ENCODE measurements at regions not wholly inside any gene's neighbourhood (a gene's known extent, or its start where the extent isn't known, plus 50 kb on each side); places are given as distances from the start of the nearest gene placed in this dataset.
"Not testable (repeated sequence)": the region's sequence is repeated elsewhere in the genome, so short reads cannot be mapped to it uniquely, and the experiment has no call there.

GRCh38 chr5:82952326-82952725, 124.9 kb downstream of the TMEM167A start:
- no peak for DNase-seq (ENCODE audit: low read depth)

DNA sequence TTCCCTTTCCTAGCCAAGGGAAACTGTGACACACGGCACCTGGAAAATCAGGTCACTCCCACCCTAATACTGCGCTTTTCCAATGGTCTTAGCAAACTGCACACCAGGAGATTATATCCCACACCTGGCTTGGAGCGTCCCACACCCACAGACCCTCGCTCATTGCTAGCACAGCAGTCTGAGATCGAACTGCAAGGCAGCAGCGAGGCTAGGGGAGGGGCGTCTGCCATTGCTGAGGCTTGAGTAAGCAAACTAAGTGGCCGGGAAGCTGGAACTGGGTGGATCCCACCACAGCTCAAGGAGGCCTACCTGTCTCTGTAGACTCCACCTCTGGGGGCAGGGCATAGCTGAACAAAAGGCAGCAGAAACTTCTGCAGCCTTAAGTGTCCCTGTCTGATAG, 132.9 kb downstream of the TMEM167A start:
- DNase-seq (ENCODE audit: low read depth): not testable (repeated sequence)

GRCh38 chr5:82942083-82942881, 134.9 kb downstream of the TMEM167A start:
- no peak for DNase-seq (ENCODE audit: low read depth)

DNA sequence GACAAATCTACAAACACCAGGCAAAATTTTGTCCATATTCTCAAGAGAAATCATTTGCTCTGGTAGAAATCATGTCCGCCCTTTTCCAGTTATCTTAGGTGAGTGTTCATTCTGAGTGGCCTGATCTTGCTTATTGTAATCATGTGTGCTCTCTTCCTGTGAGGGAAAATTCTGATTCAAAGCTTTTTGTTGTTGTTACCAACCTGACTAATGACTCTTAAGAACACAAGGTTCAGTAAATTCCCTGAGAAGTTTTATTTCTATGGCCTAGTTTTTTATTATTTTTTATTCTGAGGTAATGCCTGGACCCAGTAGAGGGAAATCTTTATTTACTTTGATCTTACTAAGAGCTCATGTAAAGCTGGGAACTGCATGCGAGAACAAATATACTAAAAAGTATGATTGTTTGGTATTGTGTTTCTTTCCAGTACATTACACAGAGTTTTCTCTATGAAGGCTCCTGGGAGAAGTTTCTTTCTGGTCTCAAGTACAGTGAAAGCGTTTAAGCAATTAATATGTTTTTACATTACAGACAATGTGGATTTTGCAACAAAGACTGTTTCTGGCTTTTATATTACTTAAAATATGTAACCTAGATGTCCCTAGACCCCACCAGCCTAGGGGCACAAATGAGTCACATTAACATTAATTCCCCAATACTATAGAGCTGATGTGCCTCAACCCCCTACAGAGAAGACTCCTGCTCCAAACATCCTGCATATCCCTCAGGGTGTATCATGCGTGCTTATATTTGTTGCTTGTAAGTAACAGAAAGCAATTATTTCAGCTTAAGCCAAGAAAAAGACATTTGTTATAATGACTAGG, 138.1 kb downstream of the TMEM167A start:
- DNase-seq (ENCODE audit: low read depth): no peak

DNA sequence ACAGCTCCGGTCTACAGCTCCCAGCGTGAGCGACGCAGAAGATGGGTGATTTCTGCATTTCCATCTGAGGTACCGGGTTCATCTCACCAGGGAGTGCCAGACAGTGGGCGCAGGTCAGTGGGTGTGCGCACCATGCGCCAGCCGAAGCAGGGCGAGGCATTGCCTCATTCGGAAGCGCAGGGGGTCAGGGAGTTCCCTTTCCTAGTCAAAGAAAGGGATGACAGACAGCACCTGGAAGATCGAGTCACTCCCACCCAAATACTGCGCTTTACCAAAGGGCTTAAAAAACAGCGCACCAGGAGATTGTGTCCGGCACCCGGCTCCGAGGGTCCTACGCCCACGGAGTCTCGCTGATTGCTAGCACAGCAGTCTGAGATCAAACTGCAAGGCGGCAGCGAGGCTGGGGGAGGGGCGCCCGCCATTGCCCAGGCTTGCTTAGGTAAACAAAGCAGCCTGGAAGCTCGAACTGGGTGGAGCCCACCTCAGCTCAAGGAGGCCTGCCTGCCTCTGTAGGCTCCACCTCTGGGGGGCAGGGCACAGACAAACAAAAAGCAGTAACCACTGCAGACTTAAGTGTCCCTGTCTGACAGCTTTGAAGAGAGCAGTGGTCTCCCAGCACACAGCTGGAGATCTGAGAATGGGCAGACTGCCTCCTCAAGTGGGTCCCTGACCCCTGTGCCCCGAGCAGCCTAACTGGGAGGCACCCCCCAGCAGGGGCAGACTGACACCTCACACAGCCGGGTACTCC, 144.5 kb downstream of the TMEM167A start:
- not testable (repeated sequence) for DNase-seq (ENCODE audit: low read depth)

DNA sequence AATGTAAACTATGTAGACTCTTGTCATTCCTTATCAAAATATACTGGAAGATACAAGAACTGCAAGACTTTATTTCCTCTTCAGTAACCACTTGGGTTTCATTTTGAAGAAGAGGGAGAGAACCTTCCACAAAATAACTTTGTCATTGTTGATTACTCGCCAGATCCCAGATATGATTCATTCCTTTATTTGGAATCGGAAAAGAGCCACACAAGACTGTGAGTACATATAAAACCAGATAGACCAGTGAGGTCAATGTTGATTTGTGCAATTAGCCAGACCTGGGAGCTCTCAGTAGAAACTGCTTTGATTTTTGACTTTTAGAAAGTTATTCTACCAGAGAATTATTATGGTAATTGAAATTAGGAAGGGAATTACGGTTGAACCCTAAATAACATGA, 146.1 kb downstream of the TMEM167A start:
- no peak for DNase-seq (ENCODE audit: low read depth)

DNA sequence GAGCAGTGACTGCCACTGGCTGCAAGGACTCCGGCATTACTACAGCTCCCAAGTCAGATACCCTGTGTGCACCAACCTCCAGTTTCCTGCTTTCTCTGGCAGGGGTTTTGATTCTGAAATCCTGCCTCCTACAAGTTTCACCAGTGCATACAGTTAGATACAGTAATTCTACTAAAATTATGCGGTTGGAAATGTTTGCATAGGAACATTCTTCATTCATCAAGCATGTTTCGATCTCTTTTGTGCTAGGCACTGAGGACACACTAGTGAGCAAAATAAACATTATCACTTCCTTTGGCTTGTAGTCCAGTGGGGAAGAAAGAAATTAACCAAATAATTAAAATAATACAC, 152.2 kb downstream of the TMEM167A start:
- DNase-seq (ENCODE audit: low read depth): no peak

DNA sequence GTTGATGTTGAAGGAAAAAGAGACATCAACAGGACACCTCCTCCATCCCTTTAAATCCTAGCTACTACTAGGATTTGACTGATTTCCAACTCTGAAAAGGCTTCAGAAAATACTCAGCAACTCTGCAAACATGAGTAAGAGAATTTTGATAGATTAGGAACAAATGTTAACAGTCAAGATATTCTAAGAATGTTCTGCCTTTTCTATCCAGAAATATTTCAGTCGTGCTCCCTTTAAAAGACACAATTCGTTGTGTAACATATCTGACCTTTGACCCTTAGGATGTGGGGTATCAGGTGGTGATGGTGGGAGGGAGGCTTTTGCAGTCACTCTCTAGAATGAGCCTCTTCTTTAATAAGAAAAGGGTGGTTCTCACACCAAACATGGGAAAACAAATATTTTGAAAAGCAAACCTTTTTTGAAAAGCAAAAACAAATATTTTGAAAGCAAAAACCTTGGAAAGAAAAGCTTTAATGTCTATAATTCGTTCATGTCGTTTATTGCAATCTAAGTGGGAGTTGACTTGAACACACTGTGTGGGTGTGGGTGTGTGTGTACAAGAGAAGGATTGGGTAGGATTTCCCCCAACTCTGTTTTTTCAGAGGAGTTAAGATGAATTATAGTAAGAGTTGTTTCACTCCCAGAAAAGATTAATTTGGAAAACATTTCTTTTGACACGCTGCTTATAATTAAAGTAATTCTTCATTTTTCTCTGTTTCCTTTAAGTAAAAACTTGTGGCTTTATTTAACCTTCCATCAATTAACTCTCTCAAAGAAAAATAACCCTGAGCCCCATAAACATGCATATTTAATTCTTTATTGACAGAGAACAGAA, 152.8 kb downstream of the TMEM167A start:
- no peak for DNase-seq (ENCODE audit: low read depth)

DNA sequence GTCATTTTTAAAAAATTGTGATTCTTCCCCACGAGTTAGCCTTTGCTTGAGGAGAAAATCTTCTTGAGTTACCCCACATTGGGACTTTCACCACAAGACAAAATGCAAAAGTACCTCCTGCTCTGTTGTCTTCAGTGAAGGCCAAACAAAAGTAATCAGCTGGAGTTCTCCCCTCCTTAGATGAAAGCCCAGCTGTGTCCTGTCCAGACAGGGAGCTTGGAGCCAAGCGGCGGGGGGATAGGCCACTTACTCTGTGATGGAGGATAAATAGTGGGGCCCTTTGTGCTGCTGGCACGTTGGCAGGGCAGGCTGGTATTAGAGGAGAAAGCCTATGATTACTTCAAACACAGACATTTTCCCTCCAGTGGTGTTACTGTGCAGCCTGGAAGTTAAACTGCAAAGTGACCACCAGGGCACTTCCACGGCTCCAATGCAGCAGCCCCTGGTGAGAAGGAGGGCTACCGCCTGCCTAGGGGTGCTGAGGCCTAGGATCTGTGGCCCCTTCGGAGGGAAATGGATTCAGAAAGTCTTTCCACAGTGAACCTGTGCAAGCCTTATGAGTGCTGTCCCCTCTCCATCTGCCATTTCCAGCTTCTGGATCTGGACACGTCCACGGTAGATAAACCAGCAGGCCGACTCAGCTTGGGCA, 155.0 kb downstream of the TMEM167A start:
- no peak for DNase-seq (ENCODE audit: low read depth)

DNA sequence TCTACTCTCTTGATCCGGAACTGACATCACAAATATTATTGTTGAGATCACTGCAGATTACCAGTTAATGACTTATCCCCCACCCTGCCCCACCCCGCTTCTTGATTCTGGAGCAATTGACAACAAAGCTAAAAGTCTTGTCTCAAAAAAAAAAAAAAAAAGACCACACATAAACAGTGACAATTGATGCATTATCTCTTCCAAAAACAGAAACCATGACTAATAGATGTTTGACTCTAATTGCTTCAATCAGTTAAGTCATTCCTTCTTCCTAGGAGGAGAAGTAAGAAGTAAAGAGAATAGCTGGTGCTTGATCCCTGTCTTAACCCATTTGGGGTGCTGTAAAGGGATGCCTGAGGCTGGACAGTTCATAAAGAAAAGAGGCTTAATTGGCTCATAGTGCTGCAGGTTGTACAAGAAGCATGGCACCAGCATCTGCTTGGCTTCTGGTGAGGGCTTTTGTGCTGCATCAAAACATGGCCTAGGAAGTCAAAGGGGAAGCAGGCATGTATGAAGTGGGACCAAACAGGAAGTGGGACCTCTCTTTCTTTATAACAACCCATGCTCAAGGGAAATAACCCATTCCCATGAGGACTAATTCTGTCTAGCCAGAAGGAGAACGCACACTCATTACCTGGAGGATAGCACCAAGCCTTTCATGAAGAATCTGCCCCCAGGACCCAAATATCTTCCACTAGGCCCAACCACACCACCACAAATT, 158.7 kb downstream of the TMEM167A start:
- no peak for DNase-seq (ENCODE audit: low read depth)

- DNase-seq (ENCODE audit: low read depth): no peak
Observed at GRCh38 chr5:82917584-82917983, 159.6 kb downstream of the TMEM167A start.

DNA sequence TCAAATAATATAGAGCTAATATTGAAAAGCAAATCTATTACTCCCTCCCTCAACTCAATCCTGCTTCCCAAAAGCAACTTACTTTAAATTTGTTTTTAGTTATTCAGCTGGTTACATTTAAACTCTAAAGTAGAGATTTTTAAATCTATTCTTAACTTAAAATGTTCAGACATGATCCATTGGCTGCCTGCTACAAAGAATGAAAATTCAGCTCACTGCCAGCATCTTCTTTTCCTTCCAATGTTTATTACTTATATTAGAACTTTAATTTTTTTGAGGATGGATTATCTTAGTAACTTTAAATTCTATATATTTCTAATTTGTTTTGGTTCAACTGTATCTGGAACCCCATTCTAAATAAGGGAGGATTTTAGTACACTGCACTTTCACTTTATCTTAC, 163.2 kb downstream of the TMEM167A start:
- DNase-seq (ENCODE audit: low read depth): no peak

GRCh38 chr5:82912462-82912861, 164.7 kb downstream of the TMEM167A start:
- no peak for DNase-seq (ENCODE audit: low read depth)

GRCh38 chr5:82911910-82912309, 165.3 kb downstream of the TMEM167A start:
- DNase-seq (ENCODE audit: low read depth): no peak

GRCh38 chr5:82910905-82911304, 166.3 kb downstream of the TMEM167A start:
- DNase-seq (ENCODE audit: low read depth): no peak

- DNase-seq (ENCODE audit: low read depth): no peak
Observed at GRCh38 chr5:82910491-82910890, 166.7 kb downstream of the TMEM167A start.

DNA sequence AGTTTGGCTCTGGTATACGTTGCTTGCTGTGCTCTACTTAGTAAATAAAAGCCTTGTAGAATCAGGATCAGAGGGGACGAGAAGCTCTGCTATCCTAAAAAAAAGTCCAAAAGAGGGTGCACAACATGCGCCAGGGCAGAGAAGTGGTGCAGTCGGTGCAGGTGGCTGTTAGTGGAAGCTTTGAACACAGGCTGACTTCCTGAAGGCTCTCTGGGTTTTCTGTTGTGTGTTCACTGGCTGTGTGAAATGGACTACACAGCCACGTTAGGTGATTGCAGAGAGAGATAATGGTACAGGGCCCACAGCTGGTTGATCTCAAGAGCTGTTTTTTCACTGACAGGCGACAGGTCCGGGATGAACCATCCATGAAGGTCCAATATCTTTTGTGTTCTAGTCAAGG, 167.4 kb downstream of the TMEM167A start:
- DNase-seq (ENCODE audit: low read depth): no peak

DNA sequence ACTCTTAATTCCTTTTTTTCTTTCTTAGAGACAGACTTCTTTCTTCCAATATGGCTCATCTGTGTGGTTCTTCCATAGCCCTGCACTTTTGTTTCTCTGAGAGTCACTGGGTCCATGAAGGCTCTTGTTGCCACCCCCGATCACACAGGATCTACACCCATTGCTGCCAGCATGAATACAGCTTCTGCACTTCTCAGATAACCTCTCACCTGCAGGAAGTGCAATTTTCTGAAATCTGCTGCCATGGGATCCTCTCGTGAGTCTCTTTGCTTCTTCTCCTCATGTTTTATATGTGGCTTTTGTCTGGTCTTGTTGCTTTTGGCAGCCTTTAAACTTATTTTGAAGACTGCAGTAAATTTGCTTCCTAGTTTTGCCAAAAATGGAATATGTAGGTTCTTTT, 171.2 kb downstream of the TMEM167A start:
- no peak for DNase-seq (ENCODE audit: low read depth)

DNA sequence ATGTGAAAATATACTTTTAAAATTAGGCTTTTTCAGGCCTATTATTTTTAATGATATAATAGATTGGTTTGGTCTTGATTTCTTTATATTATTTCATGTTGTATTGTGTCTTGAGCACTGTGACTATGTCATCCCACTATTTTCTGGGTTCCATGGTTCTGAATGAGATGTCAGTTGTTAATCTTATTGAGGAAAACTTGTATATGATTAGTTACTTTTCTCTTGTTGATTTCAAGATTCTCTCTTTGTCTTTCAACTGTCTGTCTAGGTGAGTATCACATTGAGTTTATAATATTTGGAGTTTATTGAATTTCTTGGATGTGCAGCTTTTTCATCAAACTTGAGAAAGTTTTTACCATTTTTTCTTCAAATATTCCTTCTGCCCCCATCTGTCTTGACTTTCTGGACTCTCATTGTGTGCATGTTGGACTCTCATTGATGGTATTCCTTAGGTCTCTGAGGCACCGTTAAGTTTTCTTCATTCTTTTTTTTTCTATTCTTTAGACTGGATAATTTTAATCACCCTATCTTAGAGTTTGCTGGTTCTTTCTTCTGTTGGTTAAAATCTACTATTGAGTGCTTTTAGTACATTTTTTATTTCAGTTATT, 175.8 kb downstream of the TMEM167A start:
- DNase-seq (ENCODE audit: low read depth): no peak

DNA sequence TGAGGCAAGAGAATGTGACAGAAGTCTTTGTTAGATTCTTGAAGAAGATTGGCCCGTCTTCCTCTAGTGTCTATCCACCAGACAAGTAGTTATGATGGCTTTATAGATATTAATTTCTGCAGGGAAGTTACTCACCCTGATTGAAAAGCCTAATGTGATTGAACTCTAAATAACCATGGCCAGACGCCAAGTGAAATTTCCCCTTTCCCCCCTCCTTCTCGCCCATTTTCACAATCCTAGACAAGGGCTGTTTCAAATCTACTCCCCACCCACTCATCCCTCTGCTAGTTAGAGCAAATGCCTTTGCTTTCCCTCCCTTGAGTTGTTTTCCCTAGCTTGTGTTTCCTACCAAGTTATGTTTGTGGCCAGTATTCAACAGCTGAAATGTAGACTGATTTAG, 182.5 kb downstream of the TMEM167A start:
- DNase-seq (ENCODE audit: low read depth): no peak

Measured in activated T-helper 1 cell treated with Interleukin-2 at 50 U/mL for 16 hours (primary cell).